ENCODE measurements at regions not wholly inside any gene's neighbourhood (a gene's known extent, or its start where the extent isn't known, plus 50 kb on each side); places are given as distances from the start of the nearest gene placed in this dataset.

- DNase-seq (ENCODE audit: extremely low read depth, low read depth, low spot score), result no peak
These were observed 156.4 kb upstream of the ITGA4 start for GRCh38 chr2:181300600-181301291.

DNA sequence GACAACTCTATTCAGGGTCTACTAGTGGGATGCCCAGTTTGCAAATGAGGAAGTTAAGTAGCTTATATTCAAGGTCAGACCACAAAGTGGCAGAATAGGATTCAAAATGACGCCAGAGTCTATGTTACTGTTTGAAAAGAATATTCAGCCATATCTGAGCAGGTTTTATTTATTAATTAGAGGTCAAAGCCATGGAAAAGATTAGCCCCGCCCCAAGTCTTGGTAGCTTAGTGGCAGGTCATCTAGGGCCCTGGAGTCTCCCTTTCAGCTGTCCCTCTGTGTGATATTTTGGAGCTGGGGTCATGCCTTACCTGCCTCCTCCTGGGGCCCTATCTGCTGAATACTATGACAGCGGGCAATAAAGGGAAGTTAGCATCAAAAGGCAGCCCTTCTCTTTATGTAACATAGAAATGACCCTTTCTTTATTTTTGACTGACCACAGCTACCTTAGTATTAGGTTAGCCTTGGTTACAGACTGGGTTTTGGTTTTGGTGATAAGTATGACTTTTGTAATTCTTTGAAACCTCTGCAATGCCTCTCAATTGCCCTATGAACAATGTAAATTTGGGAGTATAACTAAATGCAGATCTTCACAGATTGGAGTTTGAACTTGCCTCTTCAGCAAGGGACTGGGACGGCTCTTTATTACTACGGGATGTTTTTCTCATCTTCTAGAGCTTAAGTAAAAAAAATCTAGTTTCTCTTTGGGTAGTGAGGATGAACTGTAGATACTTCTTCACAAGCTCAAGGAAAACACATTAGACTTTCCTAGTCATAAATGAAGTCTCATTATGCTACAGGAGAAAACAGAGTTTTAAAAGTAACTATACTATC lies 153.0 kb upstream of the ITGA4 start:
- DNase-seq (ENCODE audit: extremely low read depth, low read depth, low spot score), result no peak

DNA sequence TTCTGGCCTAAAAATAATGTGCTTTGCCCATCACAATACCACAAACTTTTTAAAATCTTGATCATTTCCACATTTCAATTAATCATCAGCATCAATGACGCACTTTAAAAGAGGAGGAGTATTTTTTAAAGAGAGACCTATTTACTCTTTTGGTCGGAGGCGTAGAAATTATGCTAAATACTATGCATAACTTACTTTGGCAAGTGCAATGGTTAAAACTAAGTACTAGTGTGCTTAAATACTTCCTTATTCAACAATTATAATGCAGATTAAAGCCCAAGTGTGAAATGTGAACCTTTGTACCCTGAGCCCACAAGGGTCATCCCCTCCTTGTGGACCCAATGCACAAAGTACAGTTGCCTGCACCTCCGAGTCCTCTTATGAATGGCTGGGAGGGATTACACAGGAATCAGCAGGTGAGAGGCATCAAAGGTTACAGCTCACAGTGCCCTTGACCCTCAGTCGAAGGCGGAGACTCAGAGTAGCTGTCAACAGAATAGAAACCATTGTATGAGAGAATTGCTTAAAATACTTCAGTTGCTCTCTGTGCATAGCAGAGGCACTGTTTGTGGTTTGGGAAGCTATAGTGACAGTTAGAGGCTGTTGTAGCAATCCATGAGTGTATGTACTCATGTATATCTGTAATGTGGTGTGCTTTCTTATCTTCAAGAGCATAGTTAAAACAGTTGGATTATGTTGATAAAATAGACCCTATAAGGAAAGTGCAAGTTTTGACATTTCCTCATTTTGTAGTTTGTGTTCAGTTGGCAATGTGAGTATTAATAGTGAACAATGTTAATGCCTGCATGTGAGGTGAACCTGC lies 151.7 kb upstream of the ITGA4 start:
- no peak for DNase-seq (ENCODE audit: extremely low read depth, low read depth, low spot score)

DNA sequence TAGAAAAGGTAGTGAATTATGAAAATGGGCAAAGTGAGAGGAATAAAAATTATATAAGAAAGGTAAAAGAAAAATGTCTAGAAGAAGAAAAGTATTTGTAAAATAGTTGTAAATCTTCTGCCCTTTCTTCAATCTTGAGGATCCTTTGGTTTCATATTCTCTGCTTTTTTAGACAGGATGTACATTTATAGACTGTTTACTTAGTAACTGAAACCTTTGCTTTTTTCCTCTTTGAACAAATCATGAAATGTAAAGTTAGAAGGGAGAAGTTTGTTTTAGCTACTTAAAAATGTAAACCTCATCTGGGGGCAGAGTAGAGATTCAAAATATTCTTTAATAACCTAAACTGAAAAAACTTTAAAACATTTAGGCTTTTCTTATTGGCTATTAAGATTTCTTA lies 150.4 kb upstream of the ITGA4 start:
- DNase-seq (ENCODE audit: extremely low read depth, low read depth, low spot score), result no peak

DNA sequence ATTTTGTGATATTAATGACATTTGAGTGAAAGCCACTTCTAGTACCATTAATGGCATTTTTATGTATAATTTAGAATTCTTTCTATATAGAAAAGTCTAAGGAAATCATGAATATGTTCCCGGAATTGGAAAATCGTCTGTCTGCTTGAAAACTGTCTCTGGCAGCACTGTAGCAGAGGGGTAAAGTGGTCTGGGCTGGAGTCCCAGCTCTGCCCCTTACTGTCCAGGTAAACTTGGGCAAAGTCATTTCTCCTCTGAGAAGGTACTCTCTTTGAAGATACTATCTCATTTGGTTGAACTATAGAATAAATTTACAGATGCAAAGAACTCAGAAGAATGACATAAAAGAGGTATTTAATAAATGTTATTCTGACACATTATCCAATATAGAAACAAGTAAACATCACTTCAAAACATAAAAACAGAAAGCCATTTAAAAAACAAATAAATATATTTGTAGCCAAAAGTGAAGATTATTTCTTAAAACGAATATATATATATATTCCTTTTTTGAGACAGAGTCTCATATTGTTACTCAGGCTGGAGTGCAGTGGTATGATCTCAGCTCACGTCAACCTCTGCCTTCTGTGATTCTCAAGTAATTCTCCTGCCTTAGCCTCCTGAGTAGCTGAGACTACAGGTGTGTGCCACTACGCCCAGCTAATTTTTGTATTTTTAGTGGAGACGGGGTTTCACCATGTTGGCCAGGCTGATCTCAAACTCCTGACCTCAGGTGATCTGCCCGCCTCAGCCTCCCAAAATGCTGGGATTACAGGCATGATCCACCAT lies 149.8 kb upstream of the ITGA4 start:
- no peak for DNase-seq (ENCODE audit: extremely low read depth, low read depth, low spot score)

GRCh38 chr2:181308766-181309515 lies 148.2 kb upstream of the ITGA4 start:
- DNase-seq (ENCODE audit: extremely low read depth, low read depth, low spot score), result no peak

DNA sequence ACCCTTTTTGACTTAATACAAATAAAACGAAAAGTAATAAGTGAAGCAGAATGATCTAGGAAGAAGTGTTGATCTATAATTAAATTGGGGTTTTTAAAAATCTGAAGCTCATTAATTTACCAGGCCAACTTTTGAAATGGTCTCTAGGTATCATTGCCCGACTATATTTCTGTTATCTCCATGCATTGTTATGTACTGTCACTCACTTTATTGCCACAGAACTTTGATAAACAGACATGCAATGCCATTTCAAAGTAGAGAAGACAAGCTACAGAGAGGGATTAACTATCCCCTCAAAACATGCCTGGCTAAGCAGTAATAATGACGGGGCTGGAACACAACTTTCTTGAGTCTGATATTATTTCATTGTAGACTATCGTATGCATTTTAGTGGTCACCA lies 147.6 kb upstream of the ITGA4 start:
- no peak for DNase-seq (ENCODE audit: extremely low read depth, low read depth, low spot score)

DNA sequence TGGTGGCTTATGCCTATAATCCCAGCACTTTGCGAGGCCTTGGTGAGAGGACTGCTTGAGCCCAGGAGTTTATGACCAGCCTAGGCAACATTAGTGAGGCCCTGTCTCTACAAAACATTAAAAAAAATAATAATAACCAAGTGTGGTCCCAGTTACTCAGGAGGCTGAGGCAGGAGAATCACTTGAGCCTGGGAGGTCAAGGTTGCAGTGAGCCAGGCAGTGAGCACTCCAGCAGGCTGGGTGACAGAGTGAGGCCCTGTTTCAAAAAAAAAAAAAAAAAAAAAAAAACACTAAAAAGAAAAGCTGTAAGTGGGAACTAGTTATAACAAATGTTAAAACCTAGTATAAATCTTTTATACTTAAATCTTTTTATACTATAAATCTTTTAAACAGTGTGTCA lies 146.2 kb upstream of the ITGA4 start:
- DNase-seq (ENCODE audit: extremely low read depth, low read depth, low spot score), result no peak

DNA sequence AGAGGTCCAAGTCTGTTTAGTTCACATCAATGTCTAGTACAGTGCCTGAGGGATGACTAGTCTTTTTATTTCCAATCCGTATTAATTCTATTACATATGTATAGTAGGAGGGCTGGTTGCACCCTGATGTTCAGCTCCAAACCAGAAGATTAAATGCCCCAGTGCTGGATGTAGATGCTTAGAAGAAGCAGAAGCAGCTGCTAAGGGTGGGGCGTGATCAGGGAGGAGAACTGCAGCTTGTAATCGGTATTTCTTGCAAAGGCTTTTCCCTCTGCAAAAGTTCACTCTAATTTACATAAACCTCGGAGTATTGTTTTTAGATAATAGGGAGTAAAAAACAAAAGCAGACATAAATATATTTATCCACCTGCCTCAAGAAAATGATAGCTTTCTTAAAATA lies 145.3 kb upstream of the ITGA4 start:
- no peak for DNase-seq (ENCODE audit: extremely low read depth, low read depth, low spot score)

DNA sequence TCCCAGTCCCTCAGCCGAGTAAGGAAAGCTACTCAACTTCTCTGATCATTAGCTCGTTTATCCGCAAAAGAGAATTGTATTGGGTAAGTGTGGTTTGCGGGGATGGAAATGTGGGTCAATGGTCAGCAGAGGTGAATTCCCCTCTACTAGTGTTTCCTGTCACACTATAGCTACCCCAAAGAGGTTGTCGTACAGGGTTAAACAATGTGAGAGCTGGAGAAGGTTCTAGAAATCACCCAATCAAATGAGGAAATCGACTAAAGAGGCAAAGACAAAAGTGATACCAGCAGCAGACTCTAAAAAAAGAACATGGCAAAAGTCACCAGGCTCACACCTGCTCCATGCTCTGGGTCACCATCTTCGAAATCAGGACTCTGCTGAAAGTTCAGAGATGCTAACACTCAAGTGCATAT lies 144.7 kb upstream of the ITGA4 start:
- DNase-seq (ENCODE audit: extremely low read depth, low read depth, low spot score), result no peak

DNA sequence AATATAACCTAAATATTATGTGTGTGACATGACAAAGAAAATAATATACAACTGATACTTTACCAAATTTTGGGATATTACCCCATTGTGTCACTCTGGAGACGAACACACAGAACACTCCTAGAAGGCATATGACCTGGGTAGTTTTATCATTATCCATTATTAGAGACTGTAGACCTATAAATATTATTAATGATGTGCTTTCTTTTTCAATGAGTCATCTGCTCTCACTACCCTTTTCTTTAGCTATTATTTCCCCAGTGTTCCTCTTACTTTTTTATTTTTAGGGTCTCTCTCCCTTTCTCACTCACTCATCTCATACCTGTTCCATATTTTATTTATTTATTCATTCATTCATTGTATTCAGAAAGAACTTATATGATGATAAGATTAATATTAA lies 143.3 kb upstream of the ITGA4 start:
- DNase-seq (ENCODE audit: extremely low read depth, low read depth, low spot score), result no peak

DNA sequence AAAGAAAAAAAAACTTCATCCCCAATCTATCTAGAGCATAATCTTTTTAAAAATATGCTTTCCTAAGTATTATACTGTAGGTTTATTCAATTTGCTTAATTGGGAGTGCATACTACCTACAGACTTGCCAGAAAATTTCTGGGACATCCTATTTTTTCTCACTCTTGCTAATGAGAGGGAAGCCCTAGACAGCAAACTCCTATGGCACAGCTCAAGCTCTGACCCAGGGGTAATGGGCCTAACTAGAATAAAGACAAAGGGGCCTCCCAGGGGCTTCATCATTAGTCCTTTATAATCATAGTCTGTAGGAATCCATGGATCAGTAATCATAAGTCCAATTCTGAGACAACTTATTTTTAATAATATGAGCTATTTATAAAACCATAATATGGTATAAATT lies 142.6 kb upstream of the ITGA4 start:
- DNase-seq (ENCODE audit: extremely low read depth, low read depth, low spot score), result no peak

GRCh38 chr2:181317511-181317910 lies 139.7 kb upstream of the ITGA4 start:
- DNase-seq (ENCODE audit: extremely low read depth, low read depth, low spot score), result no peak

GRCh38 chr2:181318504-181319280 lies 138.5 kb upstream of the ITGA4 start:
- DNase-seq (ENCODE audit: extremely low read depth, low read depth, low spot score), result no peak

DNA sequence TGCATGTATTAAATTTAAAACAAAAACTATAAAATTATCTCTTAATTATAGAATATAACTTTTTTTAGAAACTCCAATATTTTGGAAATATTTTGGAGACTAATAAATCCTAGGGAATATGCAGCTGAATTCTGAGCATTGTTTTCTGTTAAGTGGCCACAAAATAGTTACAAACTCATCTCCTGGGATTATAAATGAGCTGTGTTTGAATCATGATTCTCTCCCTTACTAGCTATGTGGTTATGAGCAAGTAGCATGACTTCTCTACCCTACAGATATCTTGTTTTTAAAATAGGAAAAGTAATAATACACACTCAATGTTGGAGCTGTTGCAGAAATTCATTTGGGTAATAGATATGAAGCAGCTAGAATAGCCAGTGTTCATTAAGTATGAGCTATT lies 137.9 kb upstream of the ITGA4 start:
- no peak for DNase-seq (ENCODE audit: extremely low read depth, low read depth, low spot score)

- no peak for DNase-seq (ENCODE audit: extremely low read depth, low read depth, low spot score)
These were observed 136.5 kb upstream of the ITGA4 start for GRCh38 chr2:181320638-181321037.

DNA sequence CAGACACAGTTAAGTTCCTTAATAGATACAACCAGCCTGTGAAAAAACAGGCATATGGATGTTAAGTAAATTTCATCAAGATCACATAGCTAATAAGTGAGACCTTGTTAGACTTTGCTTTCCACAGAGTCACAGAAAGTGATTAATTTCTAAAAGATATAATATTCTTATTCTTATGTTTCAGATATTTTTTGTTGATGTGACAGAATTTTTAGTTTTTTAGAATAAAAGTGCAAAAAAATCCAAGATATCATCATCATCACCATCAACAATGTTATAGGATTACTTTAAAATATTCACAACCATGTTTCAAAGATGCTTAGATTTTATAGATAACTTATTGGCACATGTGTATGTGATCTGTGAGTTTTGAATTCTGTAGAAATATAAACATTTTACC lies 132.3 kb upstream of the ITGA4 start:
- no peak for DNase-seq (ENCODE audit: extremely low read depth, low read depth, low spot score)

GRCh38 chr2:181326661-181327060 lies 130.5 kb upstream of the ITGA4 start:
- no peak for DNase-seq (ENCODE audit: extremely low read depth, low read depth, low spot score)

DNA sequence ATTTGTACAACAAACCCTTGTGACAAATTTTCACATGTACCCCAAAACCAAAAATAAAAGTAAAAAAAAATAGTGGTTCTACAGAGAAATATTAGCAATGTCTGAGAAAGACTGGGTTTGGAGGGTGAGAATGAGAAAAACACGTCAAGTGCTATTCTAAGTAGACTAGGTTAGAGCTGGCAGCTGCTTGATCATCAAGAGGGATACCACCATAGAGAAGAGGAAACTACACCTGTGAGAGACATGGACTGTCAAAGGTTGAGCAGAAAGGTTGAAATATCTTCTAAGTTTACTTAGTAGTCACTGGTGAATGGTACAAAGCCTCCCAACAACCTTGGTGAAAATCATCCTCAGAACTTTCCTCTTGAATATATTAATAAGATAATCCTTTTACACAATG lies 126.9 kb upstream of the ITGA4 start:
- DNase-seq (ENCODE audit: extremely low read depth, low read depth, low spot score), result no peak

Data from glomerular endothelial cell (primary cell).